DOHH2 (cell line): ENCODE measurements at regions not wholly inside any gene's neighbourhood (a gene's known extent, or its start where the extent isn't known, plus 50 kb on each side); places are given as distances from the start of the nearest gene placed in this dataset.

Source experiments
- CTCF ChIP-seq: fragments of 200-600 bp; sonication (generic); IDR thresholded peaks from one replicate; pipeline ENCODE4 v1.5.1; 2014; ENCODE audit warnings: antibody characterized with exemption, mild to moderate bottlenecking, low read depth, low read length; ENCODE audit not compliant: poor library complexity, severe bottlenecking
- EZH2phosphoT487 ChIP-seq: fragments of 200-600 bp; sonication (generic); IDR thresholded peaks from 2 replicates; pipeline ENCODE4 v1.6.1; 2017; ENCODE audit warnings: borderline replicate concordance, mild to moderate bottlenecking, antibody characterized with exemption, low read length, moderate library complexity, mixed read lengths

- TF ChIP-seq CTCF (no peak), EZH2phosphoT487 (no peak)
Measured at GRCh38 chr6:1022719-1023118, 289.2 kb upstream of the FOXQ1 start.
